WTC11 (cell line): ENCODE measurements at regions not wholly inside any gene's neighbourhood (a gene's known extent, or its start where the extent isn't known, plus 50 kb on each side); places are given as distances from the start of the nearest gene placed in this dataset.

Experiments used
- ATAC-seq: fragments of 200-7000 bp; cut with Tn5 transposase; 2 replicates; pipeline ENCODE4 v1.10.0; 2021; ENCODE audit warnings: mild to moderate bottlenecking, moderate library complexity
- CTCF ChIA-PET: fragments of 300-600 bp; sonication (Branson Sonifier 250); formaldehyde crosslinking; loops from one replicate; lab custom pipeline; 2021; ENCODE audit warnings: antibody characterized with exemption; lab: Charles Lee
- POLR2A ChIA-PET: fragments of 350-600 bp; sonication (Branson Sonifier 250); formaldehyde crosslinking; loops from one replicate; lab custom pipeline; 2021; ENCODE audit warnings: antibody characterized with exemption; lab: Charles Lee
- DNase-seq: peaks from one replicate; pipeline ENCODE4 v3.0.0; 2021; ENCODE audit warnings: low spot score
- H3K27ac Mint-ChIP-seq: 2 replicates; pipeline ENCODE4 v1.8.0; 2021; ENCODE audit warnings: mixed read lengths
- H3K27me3 Mint-ChIP-seq: 2 replicates; pipeline ENCODE4 v1.8.0; 2021; ENCODE audit warnings: low read depth, mild to moderate bottlenecking, moderate library complexity, mixed read lengths
- H3K36me3 Mint-ChIP-seq: 2 replicates; pipeline ENCODE4 v1.8.0; 2021; ENCODE audit warnings: mixed read lengths
- H3K4me1 Mint-ChIP-seq: 2 replicates; pipeline ENCODE4 v1.8.0; 2022; ENCODE audit warnings: mixed read lengths
- H3K4me3 Mint-ChIP-seq: 2 replicates; pipeline ENCODE4 v1.8.0; 2021; ENCODE audit warnings: mild to moderate bottlenecking, moderate library complexity, mixed read lengths
- H3K9me3 Mint-ChIP-seq: 2 replicates; pipeline ENCODE4 v1.8.0; 2021; ENCODE audit warnings: mixed read lengths
- ATF6 ChIP-seq: sonication (generic); formaldehyde crosslinking; IDR thresholded peaks from 2 replicates; pipeline ENCODE4 v1.8.1; 2023; ENCODE audit warnings: mild to moderate bottlenecking, missing genetic modification reagents
- CBFB ChIP-seq: sonication (generic); formaldehyde crosslinking; IDR thresholded peaks from 2 replicates; pipeline ENCODE4 v1.8.1; 2022; ENCODE audit warnings: mild to moderate bottlenecking, low read depth, missing genetic modification reagents
- CDX4 ChIP-seq: fragments of 250-450 bp; sonication (Bioruptor Pico); IDR thresholded peaks from 2 replicates; pipeline ENCODE4 v1.9.0; 2021; ENCODE audit warnings: moderate library complexity, mild to moderate bottlenecking, inconsistent platforms, borderline replicate concordance
- ESRRA ChIP-seq: sonication (generic); formaldehyde crosslinking; IDR thresholded peaks from 2 replicates; pipeline ENCODE4 v1.8.1; 2022; ENCODE audit warnings: mild to moderate bottlenecking, missing genetic modification reagents, borderline replicate concordance
- HMGXB4 ChIP-seq: sonication (generic); formaldehyde crosslinking; IDR thresholded peaks from 2 replicates; pipeline ENCODE4 v1.8.1; 2023; ENCODE audit warnings: mild to moderate bottlenecking, moderate library complexity, missing genetic modification reagents
- JUN ChIP-seq: sonication (generic); formaldehyde crosslinking; IDR thresholded peaks from 2 replicates; pipeline ENCODE4 v1.8.0; 2023; ENCODE audit warnings: mild to moderate bottlenecking, missing genetic modification reagents
- MAX ChIP-seq: sonication (generic); formaldehyde crosslinking; IDR thresholded peaks from 2 replicates; pipeline ENCODE4 v1.8.0; 2022; ENCODE audit warnings: mild to moderate bottlenecking, missing genetic modification reagents
- NFATC4 ChIP-seq: fragments of 250-450 bp; sonication (Bioruptor Pico); IDR thresholded peaks from 2 replicates; pipeline ENCODE4 v1.9.0; 2021; ENCODE audit warnings: mild to moderate bottlenecking
- OVOL2 ChIP-seq: fragments of 250-450 bp; sonication (Bioruptor Pico); IDR thresholded peaks from 2 replicates; pipeline ENCODE4 v1.9.0; 2021; ENCODE audit warnings: mild to moderate bottlenecking, borderline replicate concordance
- SMAD4 ChIP-seq: sonication (generic); formaldehyde crosslinking; IDR thresholded peaks from 2 replicates; pipeline ENCODE4 v1.8.0; 2022; ENCODE audit warnings: mild to moderate bottlenecking, missing genetic modification reagents
- TCF7 ChIP-seq: sonication (generic); formaldehyde crosslinking; IDR thresholded peaks from 2 replicates; pipeline ENCODE4 v1.8.0; 2022; ENCODE audit warnings: mild to moderate bottlenecking, low read depth, missing genetic modification reagents, moderate library complexity
- TEAD4 ChIP-seq: sonication (generic); formaldehyde crosslinking; IDR thresholded peaks from 2 replicates; pipeline ENCODE4 v1.8.0; 2022; ENCODE audit warnings: mild to moderate bottlenecking, missing genetic modification reagents
- USF2 ChIP-seq: sonication (generic); formaldehyde crosslinking; IDR thresholded peaks from 2 replicates; pipeline ENCODE4 v1.8.1; 2023; ENCODE audit warnings: mild to moderate bottlenecking, missing genetic modification reagents, moderate library complexity
- ZNF532 ChIP-seq: fragments of 250-450 bp; sonication (Bioruptor Pico); IDR thresholded peaks from 2 replicates; pipeline ENCODE4 v1.9.0; 2021; ENCODE audit warnings: mild to moderate bottlenecking, borderline replicate concordance
- ZNF671 ChIP-seq: fragments of 250-450 bp; sonication (Bioruptor Pico); IDR thresholded peaks from 2 replicates; pipeline ENCODE4 v1.8.0; 2021; ENCODE audit warnings: mild to moderate bottlenecking

- TF ChIP-seq TCF7 (CRISPR knock-in tag) (no peak), HMGXB4 (CRISPR knock-in tag) (no peak), CDX4 (CRISPR knock-in tag) (no peak), USF2 (CRISPR knock-in tag) (no peak), ESRRA (CRISPR knock-in tag) (no peak)
Observed at GRCh38 chr11:69880826-69881445, 61.7 kb upstream of the FGF3 start (continued).

GRCh38 chr11:69881467-69882269 lies 62.5 kb upstream of the FGF3 start:
- ATAC-seq: peak; percentile 75
- no peaks in the 10 kb centered on the region for H3K36me3 Mint-ChIP-seq
- POLR2A ChIA-PET: no interaction called here
- peak; percentile 56 for DNase-seq
- H3K27ac Mint-ChIP-seq: no peak overlapping the region
- H3K4me3 Mint-ChIP-seq: no peak overlapping the region
- CTCF ChIA-PET: interaction anchor here (0.7 to 3.2 kb wide), 26 partner anchors 8 to 201 kb away, joined by 3 to 24 read pairs (median 4); no protein-coding TSS in a partner anchor
- H3K4me1 Mint-ChIP-seq: 0 out of 2 replicates have a peak, but pooled peaks cover 2% of the 10 kb centered on the region
- TF ChIP-seq SMAD4 (CRISPR knock-in tag): no peak
- no peak for TF ChIP-seq USF2 (CRISPR knock-in tag)
- TF ChIP-seq CBFB (CRISPR knock-in tag): no peak
- no peak for TF ChIP-seq ZNF671 (CRISPR knock-in tag)
- TF ChIP-seq ATF6 (CRISPR knock-in tag): no peak
- TF ChIP-seq MAX: no peak
- TF ChIP-seq NFATC4: no peak
- TF ChIP-seq ZNF532: no peak
- no peak for TF ChIP-seq OVOL2 (CRISPR knock-in tag)
- TF ChIP-seq TEAD4 (CRISPR knock-in tag): no peak
- no peak for TF ChIP-seq CDX4 (CRISPR knock-in tag)
- TF ChIP-seq JUN (CRISPR knock-in tag): no peak
- TF ChIP-seq, all 79 proteins: peak for 0
- Mint-ChIP-seq H3K9me3 (no peaks in the 10 kb centered on the region), H3K27me3 (no peaks in the 10 kb centered on the region)
